HepG2 (cell line): ENCODE measurements at regions not wholly inside any gene's neighbourhood (a gene's known extent, or its start where the extent isn't known, plus 50 kb on each side); places are given as distances from the start of the nearest gene placed in this dataset.

Experiments used
- ATAC-seq: fragments of 200-7000 bp; cut with Tn5 transposase; 3 replicates; pipeline ENCODE4 v1.9.1; 2020; ENCODE audit warnings: mild to moderate bottlenecking, moderate library complexity
- BruUV-seq: library from RNA; stranded (reverse); fragments of 400-500 nt; replicated peaks from 2 replicates; lab custom pipeline; 2021; lab: Mats Ljungman, UMichigan
- CTCF ChIA-PET: fragments of 300-600 bp; formaldehyde crosslinking; extraction: SDS; loops from one replicate; lab custom pipeline; 2021; ENCODE audit warnings: low total read pairs, inconsistent platforms, low intra/inter-chr PET ratio; lab: Yijun Ruan, JAX
- POLR2A ChIA-PET: fragments of 350-600 bp; sonication (Branson Sonifier 250); formaldehyde crosslinking; loops from one replicate; lab custom pipeline; 2020; ENCODE audit warnings: antibody characterized with exemption, inconsistent platforms; lab: Yijun Ruan, JAX
- DNase-seq: peaks from one replicate; pipeline ENCODE4 v3.0.0-alpha.2; 2015; ENCODE audit warnings: low spot score
- FAIRE-seq: peaks from 3 replicates; lab custom pipeline; 2011; peaks lifted over from hg19 to GRCh38; lab: Jason Lieb, UNC
- H2AFZ ChIP-seq: one replicate; pipeline ENCODE4 v1.6.1; 2011; ENCODE audit warnings: low read length, inconsistent platforms
- H3K27ac ChIP-seq: fragments of 300-600 bp; 3 replicates; pipeline ENCODE4 v1.8.0; 2011; ENCODE audit warnings: mixed run types, mild to moderate bottlenecking, mixed read lengths, low read length, inconsistent platforms; ENCODE audit not compliant: insufficient read depth; ENCODE audit errors: extremely low read length
- H3K27me3 ChIP-seq, 2 experiments: fragments of 200-600 bp in 1 of 2; 2 replicates in 1 of 2; 3 replicates in 1 of 2; pipeline versions ENCODE4 v1.6.0 to v1.8.0; 2011; ENCODE audit warnings: low read length in 2 of 2, mild to moderate bottlenecking in 2 of 2, moderate library complexity in 2 of 2, inconsistent platforms in 1 of 2; ENCODE audit not compliant: insufficient read depth in 2 of 2, control insufficient read depth in 1 of 2
- H3K36me3 ChIP-seq, 2 experiments: fragments of 200-600 bp in 1 of 2; replicated peaks in 1 of 2; 2 replicates in 1 of 2; 3 replicates in 1 of 2; pipeline versions ENCODE4 v1.5.1 to v1.8.0; 2011; ENCODE audit warnings: low read length in 2 of 2, inconsistent platforms in 1 of 2; ENCODE audit not compliant: insufficient read depth in 2 of 2, control insufficient read depth in 1 of 2
- H3K4me1 ChIP-seq: 2 replicates; pipeline ENCODE4 v1.5.1; 2012; ENCODE audit warnings: low read length, inconsistent platforms; ENCODE audit not compliant: insufficient read depth
- H3K4me2 ChIP-seq: 2 replicates; pipeline ENCODE4 v1.6.0; 2011; ENCODE audit warnings: low read depth, low read length, inconsistent platforms
- H3K4me3 ChIP-seq, 3 experiments: fragments of 200-600 bp in 1 of 3; sonication (generic), shearing (Covaris generic) in 1 of 3; replicated peaks in 1 of 3; 2 replicates each; pipeline ENCODE4 v1.5.1; 2011 to 2016; ENCODE audit warnings: low read length in 3 of 3, inconsistent platforms in 2 of 3, low read depth in 2 of 3, mild to moderate bottlenecking in 2 of 3, control low read depth in 1 of 3, mixed read lengths in 1 of 3; ENCODE audit not compliant: insufficient read depth in 1 of 3
- H3K79me2 ChIP-seq: one replicate; pipeline ENCODE4 v1.6.1; 2011; ENCODE audit warnings: low read length, inconsistent platforms; ENCODE audit not compliant: insufficient read depth
- H3K9ac ChIP-seq: 2 replicates; pipeline ENCODE4 v1.6.0; 2011; ENCODE audit warnings: mild to moderate bottlenecking, low read depth, low read length, inconsistent platforms; ENCODE audit not compliant: insufficient read depth
- H3K9me3 ChIP-seq: 2 replicates; pipeline ENCODE4 v1.5.1; 2012; ENCODE audit warnings: mild to moderate bottlenecking, low read length
- H4K20me1 ChIP-seq: 2 replicates; pipeline ENCODE4 v1.6.0; 2011; ENCODE audit warnings: inconsistent platforms, mild to moderate bottlenecking, low read length, moderate library complexity; ENCODE audit not compliant: insufficient read depth
- ARID3A ChIP-seq: IDR thresholded peaks from 2 replicates; pipeline ENCODE4 v1.6.1; 2012; ENCODE audit warnings: low read depth, low read length, improper control_type of control experiment
- CBX1 ChIP-seq: IDR thresholded peaks from one replicate; pipeline ENCODE4 v1.6.1; 2016; ENCODE audit warnings: antibody characterized with exemption, low read depth
- GFI1 ChIP-seq: sonication (generic); formaldehyde crosslinking; IDR thresholded peaks from 2 replicates; pipeline ENCODE4 v1.5.0; 2020; ENCODE audit warnings: missing genetic modification reagents, mild to moderate bottlenecking, borderline replicate concordance
- HIVEP1 ChIP-seq: sonication (generic); formaldehyde crosslinking; IDR thresholded peaks from 2 replicates; pipeline ENCODE4 v1.4.0; 2020; ENCODE audit warnings: mild to moderate bottlenecking, missing genetic modification reagents
- RAD51 ChIP-seq: fragments of 450-650 bp; IDR thresholded peaks from 2 replicates; pipeline ENCODE4 v1.6.1; 2016; ENCODE audit warnings: borderline replicate concordance
- RFX1 ChIP-seq: fragments of 450-650 bp; IDR thresholded peaks from 2 replicates; pipeline ENCODE4 v1.6.1; 2017
- SATB2 ChIP-seq: sonication (generic); formaldehyde crosslinking; IDR thresholded peaks from 2 replicates; pipeline ENCODE4 v1.5.0; 2020; ENCODE audit warnings: missing genetic modification reagents
- SNRNP70 ChIP-seq: fragments of 200-400 bp; formaldehyde crosslinking; IDR thresholded peaks from 2 replicates; pipeline ENCODE4 v1.6.1; 2017; ENCODE audit warnings: mild to moderate bottlenecking, low read depth, low read length, moderate library complexity
- SYNCRIP ChIP-seq: fragments of 200-400 bp; formaldehyde crosslinking; IDR thresholded peaks from 2 replicates; pipeline ENCODE4 v1.6.1; 2018; ENCODE audit warnings: mild to moderate bottlenecking, low read depth, low read length; ENCODE audit not compliant: insufficient read depth
- ZBTB8A ChIP-seq: sonication (generic); formaldehyde crosslinking; IDR thresholded peaks from 2 replicates; pipeline ENCODE4 v1.4.0; 2020; ENCODE audit warnings: mild to moderate bottlenecking, low read depth, missing genetic modification reagents, borderline replicate concordance
- ZNF431 ChIP-seq: sonication (generic); formaldehyde crosslinking; IDR thresholded peaks from 2 replicates; pipeline ENCODE4 v1.9.0; 2022; ENCODE audit warnings: missing genetic modification reagents, low read depth, mild to moderate bottlenecking, borderline replicate concordance
- ZNF549 ChIP-seq: sonication (generic); formaldehyde crosslinking; IDR thresholded peaks from 2 replicates; pipeline ENCODE4 v1.5.0; 2020; ENCODE audit warnings: missing genetic modification reagents
- ZNF577 ChIP-seq: sonication (generic); formaldehyde crosslinking; IDR thresholded peaks from 2 replicates; pipeline ENCODE4 v1.4.0; 2020; ENCODE audit warnings: mild to moderate bottlenecking, low read depth, missing genetic modification reagents, borderline replicate concordance
- WGBS: methylation state at CpG from one replicate; pipeline ENCODE4 v1.1.6; 2017; ENCODE audit warnings: low lambda C conversion rate; 5-methylcytosine and 5-hydroxymethylcytosine counted together
- in situ Hi-C: cut with HindIII; loops from 2 replicates; pipeline ENCODE4 v1.10.0; 2017; ENCODE audit warnings: low pct_unique_long_range_greater_than_20kb; ENCODE audit not compliant: extremely low pct_ligation_motif_present
- intact Hi-C: fragments of 100-400 bp; cut with micrococcal nuclease; formaldehyde crosslinking; loops from one replicate; pipeline ENCODE4 v1.10.0; 2022; ENCODE audit not compliant: unreplicated experiment

DNA sequence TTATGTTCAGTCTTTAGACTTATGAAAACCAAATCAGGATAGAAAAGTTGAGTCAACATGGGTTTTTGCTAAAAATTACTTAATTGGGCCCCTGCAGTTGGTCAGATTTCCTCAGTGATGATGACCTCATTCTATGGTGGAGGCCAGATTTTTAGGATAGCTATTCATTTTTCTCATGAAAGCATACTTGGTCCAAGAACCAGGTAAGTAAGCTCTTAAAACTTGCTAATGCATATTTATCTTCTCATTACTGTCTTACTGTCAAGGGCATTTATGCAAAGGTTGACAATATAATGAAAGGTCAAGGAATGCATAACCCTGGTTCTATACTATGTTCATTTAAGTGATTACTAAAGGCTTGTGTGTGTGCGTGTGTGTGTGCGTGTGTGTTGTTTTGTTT lies 650.6 kb downstream of the SATB2 start (continued):
- TF ChIP-seq ARID3A (no peak), SATB2 (CRISPR knock-in tag) (no peak), RFX1 (no peak), HIVEP1 (CRISPR knock-in tag) (no peak), RAD51 (no peak)

GRCh38 chr2:198795419-198795818 lies 662.3 kb downstream of the SATB2 start:
- intact Hi-C loops: no loop called here
- WGBS: 1% methylated on average over 2 of the region's 2 CpGs
- Histone ChIP-seq H3K36me3 (no peaks in the 10 kb centered on the region), H3K79me2 (no peaks in the 10 kb centered on the region), H3K27ac (no peak overlapping the region), H2AFZ (no peak overlapping the region), H3K9ac (no peak overlapping the region), H3K4me1 (no peaks in the 10 kb centered on the region), H3K27me3 (no peaks in the 10 kb centered on the region), H3K4me3 (no peak overlapping the region), H3K9me3 (no peaks in the 10 kb centered on the region), H3K4me2 (no peak overlapping the region), H4K20me1 (no peaks in the 10 kb centered on the region)
- ChIA-PET POLR2A (no interaction called here), CTCF (no interaction called here)
- no peak for FAIRE-seq
- DNase-seq: no peak
- in situ Hi-C loops: no loop called here
- ATAC-seq: no peak
- no TSS peak for BruUV-seq
- TF ChIP-seq CBX1 (no peak), ZNF431 (CRISPR knock-in tag) (no peak), SYNCRIP (no peak), ZNF549 (CRISPR knock-in tag) (no peak), SNRNP70 (no peak), GFI1 (CRISPR knock-in tag) (no peak), ZNF577 (CRISPR knock-in tag) (no peak), ZBTB8A (no peak)
